ENCODE measurements at regions not wholly inside any gene's neighbourhood (a gene's known extent, or its start where the extent isn't known, plus 50 kb on each side); places are given as distances from the start of the nearest gene placed in this dataset.

DNA sequence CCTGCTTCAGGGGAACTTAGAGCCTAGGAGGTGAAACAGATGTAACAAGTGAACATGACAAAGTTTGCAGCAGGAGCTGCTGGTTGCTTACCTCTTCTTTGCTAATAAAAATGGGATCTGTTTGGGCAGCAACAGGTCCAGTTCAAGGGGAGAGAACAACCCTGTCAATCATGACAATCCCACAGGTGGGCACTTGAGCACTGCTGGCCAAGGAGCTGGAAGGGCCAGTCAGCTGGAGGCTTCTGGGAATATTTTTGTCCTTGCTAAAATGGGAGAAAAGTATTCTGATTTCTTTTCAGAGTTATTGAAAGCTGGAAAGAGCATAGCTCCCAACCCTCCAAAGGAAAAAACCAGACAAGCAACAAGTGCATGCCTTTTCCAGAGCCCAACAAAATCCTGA is 477.7 kb upstream of the SULF2 start:
- no peak for ATAC-seq
- TF ChIP-seq PPARA (CRISPR knock-in tag; IDR thresholded peaks at IDR 0.05; ENCODE audit: borderline replicate concordance) (no peak), ZNF70 (CRISPR knock-in tag; IDR thresholded peaks at IDR 0.05) (no peak), BACH2 (CRISPR knock-in tag; IDR thresholded peaks at IDR 0.05; ENCODE audit: borderline replicate concordance) (no peak)

DNA sequence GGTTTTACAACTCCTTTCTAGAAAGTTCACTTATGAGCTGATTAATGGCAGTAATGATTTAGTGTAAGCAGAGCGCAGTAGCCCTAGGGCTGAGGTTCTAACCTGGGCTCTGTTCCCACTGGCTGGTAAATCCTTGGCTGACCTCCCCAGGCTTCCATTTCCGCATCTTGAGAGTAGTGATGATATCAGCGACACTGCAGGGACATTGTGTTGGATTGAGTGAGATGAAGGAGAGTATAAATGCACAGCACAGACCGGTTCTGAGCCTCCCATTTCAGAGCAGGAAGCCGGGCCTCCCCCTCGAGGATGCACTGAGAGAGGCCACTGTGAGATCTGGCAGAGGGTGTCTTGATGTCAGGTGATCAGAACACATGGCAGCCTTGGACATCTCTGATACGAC is 477.2 kb upstream of the SULF2 start:
- ATAC-seq = no peak
- TF ChIP-seq SNAI2 (CRISPR knock-in tag; IDR thresholded peaks at IDR 0.05) (no peak), CREB5 (CRISPR knock-in tag; IDR thresholded peaks at IDR 0.05; ENCODE audit: low read depth) (no peak), ZNF565 (CRISPR knock-in tag; conservative IDR thresholded peaks at IDR 0.05; ENCODE audit: low read depth) (no peak), ZC3H10 (CRISPR knock-in tag; IDR thresholded peaks at IDR 0.05) (no peak), CSDC2 (CRISPR knock-in tag; IDR thresholded peaks at IDR 0.05) (no peak), ZNF70 (CRISPR knock-in tag; IDR thresholded peaks at IDR 0.05) (no peak)
- TF ChIP-seq, protein P1, sequence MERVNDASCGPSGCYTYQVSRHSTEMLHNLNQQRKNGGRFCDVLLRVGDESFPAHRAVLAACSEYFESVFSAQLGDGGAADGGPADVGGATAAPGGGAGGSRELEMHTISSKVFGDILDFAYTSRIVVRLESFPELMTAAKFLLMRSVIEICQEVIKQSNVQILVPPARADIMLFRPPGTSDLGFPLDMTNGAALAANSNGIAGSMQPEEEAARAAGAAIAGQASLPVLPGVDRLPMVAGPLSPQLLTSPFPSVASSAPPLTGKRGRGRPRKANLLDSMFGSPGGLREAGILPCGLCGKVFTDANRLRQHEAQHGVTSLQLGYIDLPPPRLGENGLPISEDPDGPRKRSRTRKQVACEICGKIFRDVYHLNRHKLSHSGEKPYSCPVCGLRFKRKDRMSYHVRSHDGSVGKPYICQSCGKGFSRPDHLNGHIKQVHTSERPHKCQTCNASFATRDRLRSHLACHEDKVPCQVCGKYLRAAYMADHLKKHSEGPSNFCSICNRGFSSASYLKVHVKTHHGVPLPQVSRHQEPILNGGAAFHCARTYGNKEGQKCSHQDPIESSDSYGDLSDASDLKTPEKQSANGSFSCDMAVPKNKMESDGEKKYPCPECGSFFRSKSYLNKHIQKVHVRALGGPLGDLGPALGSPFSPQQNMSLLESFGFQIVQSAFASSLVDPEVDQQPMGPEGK (CRISPR knock-in tag; IDR thresholded peaks at IDR 0.05; ENCODE audit: borderline replicate concordance) = no peak

GRCh38 chr20:48261398-48261910 is 476.2 kb upstream of the SULF2 start:
- TF ChIP-seq TSHZ2 (CRISPR knock-in tag; IDR thresholded peaks at IDR 0.05) (no peak), ARNTL (CRISPR knock-in tag; IDR thresholded peaks at IDR 0.05; ENCODE audit: borderline replicate concordance, low read depth) (no peak), CSDC2 (CRISPR knock-in tag; IDR thresholded peaks at IDR 0.05) (no peak)
- TF ChIP-seq, protein P1 (CRISPR knock-in tag; IDR thresholded peaks at IDR 0.05; ENCODE audit: borderline replicate concordance) = no peak
- ATAC-seq = no peak

GRCh38 chr20:48260129-48260756 is 475.0 kb upstream of the SULF2 start:
- TF ChIP-seq ARNTL (CRISPR knock-in tag; IDR thresholded peaks at IDR 0.05; ENCODE audit: borderline replicate concordance, low read depth) (no peak), CSDC2 (CRISPR knock-in tag; IDR thresholded peaks at IDR 0.05) (no peak), CREB5 (CRISPR knock-in tag; IDR thresholded peaks at IDR 0.05; ENCODE audit: low read depth) (no peak), TCF4 (CRISPR knock-in tag; IDR thresholded peaks at IDR 0.05; ENCODE audit: borderline replicate concordance) (no peak), TOX (CRISPR knock-in tag; IDR thresholded peaks at IDR 0.05; ENCODE audit: borderline replicate concordance) (no peak), TSHZ2 (CRISPR knock-in tag; IDR thresholded peaks at IDR 0.05) (no peak), ZC3H10 (CRISPR knock-in tag; IDR thresholded peaks at IDR 0.05) (no peak), SNAI2 (CRISPR knock-in tag; IDR thresholded peaks at IDR 0.05) (no peak)

More at GRCh38 chr20:48260129-48260756, 475.0 kb upstream of the SULF2 start:
- no peak for ATAC-seq

Data from SK-N-SH treated with all-trans-retinoic acid at 6 μM for 48 hours (cell line).